ENCODE measurements at regions not wholly inside any gene's neighbourhood (a gene's known extent, or its start where the extent isn't known, plus 50 kb on each side); places are given as distances from the start of the nearest gene placed in this dataset.
"Not testable (repeated sequence)": the region's sequence is repeated elsewhere in the genome, so short reads cannot be mapped to it uniquely, and the experiment has no call there.

DNA sequence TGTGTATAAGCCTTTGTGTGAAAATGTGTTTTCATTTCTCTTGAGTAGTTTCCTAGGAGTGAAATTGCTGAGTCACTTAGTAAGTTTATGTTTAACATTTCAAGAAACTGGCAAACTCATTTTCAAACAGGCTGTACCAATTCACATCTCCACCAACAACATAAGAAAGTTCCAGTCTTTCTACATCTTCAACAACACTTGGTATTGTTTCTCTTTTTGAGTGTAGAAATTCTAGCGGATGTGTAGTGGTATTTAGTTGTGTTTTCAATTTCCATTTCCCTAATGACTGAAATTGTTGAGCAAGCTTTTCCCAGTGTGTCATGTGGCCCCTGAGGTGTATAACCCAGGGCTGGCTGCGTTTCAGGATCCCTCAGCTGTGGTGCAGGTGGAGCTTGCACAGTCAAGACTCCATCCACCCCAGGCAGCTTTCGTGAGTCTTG is 258.5 kb downstream of the PDCD6IP start:
- no peak for DNase-seq (ENCODE audit: low read depth)

DNA sequence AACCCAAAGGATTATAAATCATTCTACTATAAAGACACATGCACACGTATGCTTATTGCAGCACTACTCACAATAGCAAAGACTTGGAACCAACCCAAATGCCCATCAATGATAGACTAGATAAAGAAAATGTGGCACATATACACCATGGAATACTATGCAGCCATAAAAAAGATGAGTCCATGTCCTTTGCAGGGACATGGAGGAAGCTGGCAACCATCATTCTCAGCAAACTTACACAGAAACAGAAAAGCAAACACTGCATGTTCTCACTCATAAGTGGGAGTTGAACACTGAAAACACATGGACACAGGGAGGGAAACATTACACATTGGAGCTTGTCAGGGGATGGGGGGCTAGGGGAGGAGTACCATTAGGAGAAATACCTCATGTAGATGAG is 262.6 kb downstream of the PDCD6IP start:
- DNase-seq (ENCODE audit: low read depth): not testable (repeated sequence)

GRCh38 chr3:34065901-34066300 is 267.5 kb downstream of the PDCD6IP start:
- no peak for DNase-seq (ENCODE audit: low read depth)

DNA sequence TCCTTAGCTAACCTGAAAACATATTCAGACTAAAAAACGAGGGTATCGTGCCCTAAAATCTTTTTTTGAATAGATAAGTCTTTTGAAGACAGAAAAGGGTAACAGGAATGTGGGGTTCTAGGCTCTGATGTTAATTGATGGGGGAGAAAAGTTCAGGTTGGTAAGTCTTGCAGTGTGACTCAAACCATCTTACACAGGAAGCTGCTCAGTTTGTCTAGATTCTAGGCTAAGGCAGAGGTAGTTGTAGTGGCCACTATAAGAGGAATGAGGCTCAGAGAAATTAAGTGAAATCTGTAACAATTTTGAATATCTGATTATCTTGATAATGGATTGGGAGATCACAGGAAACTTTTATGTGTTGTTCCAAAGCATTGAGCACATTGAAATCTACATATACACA is 267.9 kb downstream of the PDCD6IP start:
- no peak for DNase-seq (ENCODE audit: low read depth)

GRCh38 chr3:34066999-34067398 is 268.6 kb downstream of the PDCD6IP start:
- DNase-seq (ENCODE audit: low read depth): no peak

- no peak for DNase-seq (ENCODE audit: low read depth)
Observed at GRCh38 chr3:34067536-34068051, 269.2 kb downstream of the PDCD6IP start.

DNA sequence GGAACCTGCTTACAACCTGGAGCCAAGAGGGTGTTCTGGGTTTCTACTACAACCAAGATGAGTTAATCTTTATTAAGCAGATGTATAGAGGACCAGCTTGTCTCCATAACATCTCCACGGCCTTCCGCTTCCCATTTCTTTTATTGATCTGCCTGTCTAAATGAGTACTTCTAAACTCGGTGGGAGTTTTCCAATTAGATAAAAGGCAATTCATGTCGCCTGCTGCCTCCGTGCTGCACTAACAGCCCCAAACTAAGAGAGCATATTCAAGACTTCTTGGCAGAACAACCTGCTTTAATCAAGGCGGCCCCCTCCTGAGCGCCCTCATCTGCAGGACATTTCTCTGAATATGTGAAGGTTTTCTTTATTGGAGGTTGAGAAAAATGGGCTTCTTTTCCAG is 270.1 kb downstream of the PDCD6IP start:
- DNase-seq (ENCODE audit: low read depth): no peak

- no peak for DNase-seq (ENCODE audit: low read depth)
Observed at GRCh38 chr3:34070831-34071585, 272.6 kb downstream of the PDCD6IP start.

- DNase-seq (ENCODE audit: low read depth): no peak
Observed at GRCh38 chr3:34072297-34072696, 273.9 kb downstream of the PDCD6IP start.

DNA sequence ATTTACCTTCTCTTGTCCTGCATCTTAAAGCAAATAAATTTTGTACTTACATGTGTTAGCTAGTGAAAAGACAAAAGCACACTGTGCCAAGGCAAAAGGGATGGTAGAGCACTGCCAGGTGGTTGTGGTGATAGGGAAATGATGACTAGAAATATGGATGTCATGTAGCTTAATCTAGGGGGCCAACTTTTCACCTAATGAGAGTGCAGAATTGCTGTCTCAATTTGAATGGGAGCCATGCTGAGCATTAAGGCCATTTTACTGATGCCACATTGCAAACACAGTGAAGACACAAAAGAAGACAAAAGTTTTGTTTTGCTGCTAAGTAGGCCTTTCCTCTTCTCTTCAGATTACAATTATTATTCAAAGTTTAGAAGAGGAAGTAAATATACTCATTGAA is 274.7 kb downstream of the PDCD6IP start:
- DNase-seq (ENCODE audit: low read depth): no peak

DNA sequence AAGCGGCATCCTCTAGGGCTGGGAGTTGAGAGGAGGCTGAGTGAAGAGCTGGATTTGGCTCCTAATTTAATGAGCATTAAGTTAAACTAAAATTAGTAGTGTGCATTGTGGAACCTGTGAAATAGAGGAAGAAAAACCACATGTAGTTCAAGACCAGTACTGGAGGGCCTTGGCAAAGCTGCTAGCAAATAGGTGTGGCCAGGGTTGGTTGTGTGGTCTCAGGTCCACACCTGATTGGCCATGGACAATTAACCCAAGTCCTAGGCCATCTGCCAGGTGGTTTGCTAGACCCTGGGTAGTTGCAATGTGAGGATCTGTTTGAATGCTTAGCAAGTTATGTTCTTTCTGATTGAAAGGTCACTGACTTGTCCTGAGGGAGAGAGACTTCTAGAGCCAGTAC is 275.5 kb downstream of the PDCD6IP start:
- no peak for DNase-seq (ENCODE audit: low read depth)

- DNase-seq (ENCODE audit: low read depth): no peak
Observed at GRCh38 chr3:34075975-34076374, 277.5 kb downstream of the PDCD6IP start.

DNA sequence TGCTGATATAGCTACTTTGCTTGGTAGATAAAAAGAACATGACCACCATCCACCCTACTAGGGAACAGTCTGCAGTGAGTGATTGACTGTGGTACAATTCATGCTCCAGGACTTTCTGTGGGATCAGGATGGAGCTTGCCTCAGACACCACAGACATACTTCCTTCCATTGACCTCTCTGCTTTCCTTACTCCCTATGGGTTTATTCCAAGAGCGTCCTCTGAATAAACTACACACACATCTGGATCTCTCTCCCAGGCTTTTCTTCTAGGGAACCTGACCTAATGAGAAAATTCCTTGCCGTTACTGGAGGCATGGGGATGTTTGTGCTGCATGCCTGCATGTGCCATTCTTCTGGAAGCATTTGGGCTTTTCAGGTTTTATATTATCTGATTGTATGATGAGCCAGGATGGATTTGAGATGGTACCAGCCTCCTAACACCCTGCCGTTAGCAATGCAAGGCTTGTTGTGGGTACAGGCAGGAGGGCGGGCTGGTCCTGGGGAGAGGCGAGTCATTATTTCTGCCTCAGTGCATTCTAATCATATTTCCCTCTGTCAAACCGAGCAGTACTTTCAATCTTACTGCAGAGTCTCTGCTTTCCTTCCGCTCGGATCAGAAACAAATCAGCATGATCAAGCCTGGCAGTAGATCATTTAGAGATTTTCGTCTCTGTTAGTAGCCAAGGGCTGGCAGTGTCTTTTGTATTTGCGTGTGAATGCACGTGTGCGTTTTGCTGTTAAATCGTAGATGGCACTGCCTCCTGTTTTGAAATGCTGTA is 279.2 kb downstream of the PDCD6IP start:
- DNase-seq (ENCODE audit: low read depth): no peak

GRCh38 chr3:34078418-34078817 is 280.0 kb downstream of the PDCD6IP start:
- no peak for DNase-seq (ENCODE audit: low read depth)

DNA sequence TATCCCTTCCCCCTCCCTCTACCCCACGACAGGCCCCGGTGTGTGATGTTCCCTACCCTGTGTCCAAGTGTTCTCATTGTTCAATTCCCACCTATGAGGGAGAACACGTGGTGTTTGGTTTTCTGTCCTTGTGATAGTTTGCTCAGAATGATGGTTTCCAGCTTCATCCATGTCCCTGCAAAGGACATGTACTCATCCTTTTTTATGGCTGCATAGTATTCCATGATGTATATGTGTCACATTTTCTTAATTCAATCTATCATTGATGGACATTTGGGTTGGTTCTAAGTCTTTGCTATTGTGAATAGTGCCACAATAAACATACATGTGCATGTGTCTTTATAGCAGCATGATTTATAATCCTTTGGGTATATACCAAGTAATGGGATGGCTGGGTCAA is 281.4 kb downstream of the PDCD6IP start:
- not testable (repeated sequence) for DNase-seq (ENCODE audit: low read depth)

- DNase-seq (ENCODE audit: low read depth): not testable (repeated sequence)
Observed at GRCh38 chr3:34090379-34090778, 291.9 kb downstream of the PDCD6IP start.

GRCh38 chr3:34090876-34091275 is 292.4 kb downstream of the PDCD6IP start:
- no peak for DNase-seq (ENCODE audit: low read depth)

DNA sequence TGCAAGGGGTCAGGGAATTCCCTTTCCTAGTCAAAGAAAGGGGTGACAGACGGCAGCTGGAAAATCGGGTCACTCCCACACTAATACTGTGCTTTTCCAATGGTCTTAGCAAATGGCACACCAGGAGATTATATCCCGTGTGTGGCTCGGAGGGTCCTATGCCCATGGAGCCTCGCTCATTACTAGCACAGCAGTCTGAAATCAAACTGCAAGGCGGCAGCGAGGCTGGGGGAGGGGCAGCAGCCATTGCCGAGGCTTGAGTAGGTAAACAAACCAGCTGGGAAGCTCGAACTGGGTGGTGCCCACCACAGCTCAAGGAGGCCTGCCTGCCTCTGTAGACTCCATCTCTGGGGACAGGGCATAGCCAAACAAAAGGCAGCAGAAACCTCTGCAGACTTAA is 295.9 kb downstream of the PDCD6IP start:
- DNase-seq (ENCODE audit: low read depth): not testable (repeated sequence)

- no peak for DNase-seq (ENCODE audit: low read depth)
Observed at GRCh38 chr3:34102288-34102687, 303.9 kb downstream of the PDCD6IP start.

DNA sequence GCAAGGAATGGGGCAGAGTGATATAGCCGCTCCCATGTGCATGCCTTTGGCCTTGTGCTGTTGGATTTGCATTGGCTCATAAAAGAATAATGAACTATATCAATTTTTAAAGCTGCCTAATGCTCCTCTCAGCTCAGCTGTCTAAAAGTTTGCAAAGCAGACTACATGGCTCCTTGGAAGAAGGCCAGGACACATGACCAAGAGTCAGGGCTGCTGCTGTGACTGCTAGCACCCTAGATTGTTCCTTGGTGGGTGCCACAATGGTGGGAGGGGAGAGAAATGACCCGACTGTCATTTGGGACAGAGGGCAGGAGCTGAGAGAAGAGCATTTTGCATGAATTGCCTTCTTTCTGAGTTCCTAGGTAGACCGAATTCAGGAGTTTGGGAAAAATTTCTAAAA is 307.9 kb downstream of the PDCD6IP start:
- DNase-seq (ENCODE audit: low read depth): no peak

DNA sequence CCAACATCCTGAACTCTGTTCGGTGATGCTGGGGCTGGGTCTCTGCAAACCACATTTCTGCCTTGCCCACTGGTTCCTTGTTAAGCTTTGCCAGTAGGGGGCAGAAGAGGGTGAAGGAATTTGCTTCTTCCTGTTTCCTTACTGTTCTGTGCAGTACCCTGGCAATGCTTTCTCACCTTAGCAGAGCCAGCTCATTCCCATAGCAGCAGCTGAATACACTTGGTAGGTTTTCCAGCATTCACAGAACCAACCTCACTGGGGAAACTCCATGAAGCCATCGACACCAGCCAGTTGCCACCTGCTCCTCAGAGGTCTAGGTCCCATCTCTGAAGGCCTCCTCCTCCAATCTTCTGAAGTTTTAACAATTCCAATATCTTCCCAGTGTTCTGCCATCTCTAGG is 308.4 kb downstream of the PDCD6IP start:
- no peak for DNase-seq (ENCODE audit: low read depth)

DNA sequence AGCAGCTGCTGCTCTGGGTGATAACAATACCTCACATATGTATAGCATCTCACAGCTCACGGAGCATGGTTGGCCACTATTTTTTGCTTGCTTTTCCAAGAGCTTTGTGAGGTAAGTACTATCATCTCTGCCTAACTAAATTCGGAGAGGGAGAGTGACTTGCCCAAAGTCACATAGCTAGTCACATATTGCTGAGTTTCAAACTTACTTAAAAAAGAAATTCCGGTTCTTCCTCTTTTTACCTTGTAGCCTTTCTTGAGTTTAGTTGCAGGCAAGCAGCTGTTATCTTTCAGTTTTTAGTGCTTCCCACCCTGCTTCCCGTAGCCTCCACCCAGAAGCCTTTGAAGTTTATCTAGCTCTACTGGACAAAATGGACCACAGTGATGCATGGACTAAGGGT is 309.2 kb downstream of the PDCD6IP start:
- DNase-seq (ENCODE audit: low read depth): no peak

- DNase-seq (ENCODE audit: low read depth): no peak
Observed at GRCh38 chr3:34109021-34109420, 310.6 kb downstream of the PDCD6IP start.

Data from T follicular helper cell (primary cell).